ENCODE measurements at regions not wholly inside any gene's neighbourhood (a gene's known extent, or its start where the extent isn't known, plus 50 kb on each side); places are given as distances from the start of the nearest gene placed in this dataset.

- Mint-ChIP-seq H3K4me1 (ENCODE audit: low read depth) (no peaks in the 10 kb centered on the region), H3K4me3 (ENCODE audit: low read depth) (no peak overlapping the region), H3K27me3 (no peaks in the 10 kb centered on the region), H3K27ac (no peak overlapping the region), H3K36me3 (ENCODE audit: insufficient read depth) (no peaks in the 10 kb centered on the region), H3K9me3 (ENCODE audit: low read depth) (no peaks in the 10 kb centered on the region)
- TF ChIP-seq CTCF (IDR thresholded peaks at IDR 0.05; ENCODE audit: unreplicated experiment): no peak
- DNase-seq (ENCODE audit: low spot score, unreplicated experiment): no peak
Measured at GRCh38 chr17:68766640-68767039, 165.5 kb upstream of the FAM20A start.

- DNase-seq (ENCODE audit: low spot score, unreplicated experiment): no peak
- Mint-ChIP-seq H3K4me1 (ENCODE audit: low read depth) (peaks cover 8% of the 10 kb centered on the region), H3K9me3 (ENCODE audit: low read depth) (no peaks in the 10 kb centered on the region), H3K27ac (no peak overlapping the region), H3K36me3 (ENCODE audit: insufficient read depth) (no peaks in the 10 kb centered on the region), H3K27me3 (no peaks in the 10 kb centered on the region), H3K4me3 (ENCODE audit: low read depth) (no peak overlapping the region)
- TF ChIP-seq CTCF (IDR thresholded peaks at IDR 0.05; ENCODE audit: unreplicated experiment): no peak
Measured at GRCh38 chr17:68763562-68763961, 162.4 kb upstream of the FAM20A start.

- Mint-ChIP-seq H3K4me1 (ENCODE audit: low read depth) (peaks cover 9% of the 10 kb centered on the region), H3K9me3 (ENCODE audit: low read depth) (no peaks in the 10 kb centered on the region), H3K27me3 (no peaks in the 10 kb centered on the region), H3K4me3 (ENCODE audit: low read depth) (no peak overlapping the region), H3K36me3 (ENCODE audit: insufficient read depth) (no peaks in the 10 kb centered on the region), H3K27ac (no peak overlapping the region)
- DNase-seq (ENCODE audit: low spot score, unreplicated experiment): no peak
- no peak for TF ChIP-seq CTCF (IDR thresholded peaks at IDR 0.05; ENCODE audit: unreplicated experiment)
Measured at GRCh38 chr17:68762911-68763310, 161.7 kb upstream of the FAM20A start.

DNA sequence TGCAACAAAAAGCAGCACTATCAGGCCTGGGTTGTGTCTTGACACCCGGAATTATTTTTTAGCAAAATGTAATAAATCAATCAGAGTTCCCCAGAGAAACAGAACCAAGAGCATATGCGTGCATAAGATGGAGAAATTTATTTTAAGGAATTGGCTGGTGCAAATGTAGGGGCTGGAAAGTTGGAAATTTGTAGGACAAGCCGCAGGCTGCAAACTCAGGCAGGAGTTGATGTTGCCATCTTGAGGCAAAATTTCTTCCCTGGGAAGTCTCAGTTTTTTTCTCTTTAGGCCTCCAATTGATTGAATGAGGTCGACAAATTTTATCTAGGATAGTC, 158.9 kb upstream of the FAM20A start:
- Mint-ChIP-seq H3K36me3 (ENCODE audit: insufficient read depth) (peaks cover 1% of the 10 kb centered on the region), H3K4me1 (ENCODE audit: low read depth) (peaks cover 11% of the 10 kb centered on the region), H3K27me3 (no peaks in the 10 kb centered on the region), H3K4me3 (ENCODE audit: low read depth) (no peak overlapping the region), H3K9me3 (ENCODE audit: low read depth) (peaks cover 11% of the 10 kb centered on the region), H3K27ac (peak overlapping the region; percentile 19)
- DNase-seq (ENCODE audit: low spot score, unreplicated experiment): no peak
- no peak for TF ChIP-seq CTCF (IDR thresholded peaks at IDR 0.05; ENCODE audit: unreplicated experiment)

DNA sequence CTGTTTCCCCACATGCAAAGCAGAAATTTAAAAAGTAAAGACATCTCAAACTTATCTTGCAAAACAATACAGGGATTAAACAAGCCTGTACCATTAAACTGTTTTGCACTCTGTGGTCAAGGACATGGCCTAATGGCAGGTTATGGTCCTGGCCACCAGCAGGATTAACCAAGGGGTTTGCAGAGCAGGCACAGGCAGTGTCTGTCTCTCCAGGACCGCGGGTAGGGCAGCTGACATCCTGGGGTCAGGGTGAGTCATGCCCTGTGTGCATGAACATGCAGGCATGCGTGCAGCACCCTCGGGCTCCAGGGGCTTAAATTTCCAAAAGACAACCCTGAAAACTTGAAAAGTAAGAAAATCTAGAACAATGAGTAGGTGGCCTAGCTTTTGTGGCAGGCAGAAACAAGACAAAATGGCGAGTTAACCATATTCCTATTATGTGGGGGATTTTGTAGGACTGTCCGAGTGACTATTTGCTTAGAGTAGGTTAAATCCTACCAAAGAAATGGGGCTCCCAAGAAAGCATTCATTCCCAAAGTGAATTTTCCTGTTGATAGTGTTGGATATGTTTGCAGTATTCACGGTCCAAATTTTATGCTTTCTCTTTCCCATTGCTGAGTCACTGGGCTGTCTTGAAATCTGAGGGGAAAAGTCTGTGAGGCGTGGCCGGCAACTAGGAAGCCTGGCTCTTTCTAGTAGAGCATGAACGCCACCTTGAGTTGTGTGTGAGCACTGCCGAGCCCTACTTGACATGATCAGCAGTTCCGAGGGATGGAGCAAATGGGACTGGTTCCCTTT, 158.4 kb upstream of the FAM20A start:
- TF ChIP-seq CTCF (IDR thresholded peaks at IDR 0.05; ENCODE audit: unreplicated experiment): peak; percentile 87
- Mint-ChIP-seq H3K9me3 (ENCODE audit: low read depth) (peaks cover 11% of the 10 kb centered on the region), H3K36me3 (ENCODE audit: insufficient read depth) (peaks cover 1% of the 10 kb centered on the region), H3K4me1 (ENCODE audit: low read depth) (peaks cover 11% of the 10 kb centered on the region), H3K27me3 (no peaks in the 10 kb centered on the region), H3K4me3 (ENCODE audit: low read depth) (peak overlapping the region; percentile 65), H3K27ac (peak overlapping the region; percentile 93)
- peak; percentile 60 for DNase-seq (ENCODE audit: low spot score, unreplicated experiment)
